SK-N-SH (cell line): ENCODE measurements at regions not wholly inside any gene's neighbourhood (a gene's known extent, or its start where the extent isn't known, plus 50 kb on each side); places are given as distances from the start of the nearest gene placed in this dataset.

Experiments
- CTCF ChIA-PET: fragments of 300-600, 350-600 bp; formaldehyde crosslinking; extraction: SDS; loops from one replicate; lab custom pipeline; 2021; lab: Yijun Ruan, JAX
- POLR2A ChIA-PET: fragments of 350-600 bp; sonication (Branson Sonifier 250); formaldehyde crosslinking; extraction: SDS; loops from one replicate; lab custom pipeline; 2020; ENCODE audit warnings: antibody characterized with exemption, inconsistent platforms; lab: Yijun Ruan, JAX
- DNase-seq: peaks from one replicate; pipeline ENCODE4 v3.0.0; 2012
- H2AFZ ChIP-seq: fragments of 200-600 bp; sonication (generic); 2 replicates; pipeline ENCODE4 v1.8.1; 2016; ENCODE audit warnings: antibody characterized with exemption, mild to moderate bottlenecking, low read depth
- H3F3A ChIP-seq: fragments of 200-600 bp; sonication (generic); replicated peaks from 2 replicates; pipeline ENCODE3; 2016; ENCODE audit warnings: antibody characterized with exemption, mild to moderate bottlenecking; ENCODE audit not compliant: insufficient read depth
- H3K27ac ChIP-seq, 2 experiments: fragments of 200-500 bp in 1 of 2; fragments of 200-600 bp in 1 of 2; sonication (Bioruptor generic) in 1 of 2; sonication (generic), shearing (Covaris generic) in 1 of 2; 2 replicates each; pipeline versions ENCODE4 v1.5.1 to v1.6.1; 2014 to 2016; ENCODE audit warnings: low read depth in 2 of 2, inconsistent platforms in 1 of 2, low read length in 1 of 2, mild to moderate bottlenecking in 1 of 2, mixed read lengths in 1 of 2
- H3K27me3 ChIP-seq: fragments of 200-600 bp; sonication (generic), shearing (Covaris generic); 2 replicates; pipeline ENCODE4 v1.6.1; 2016; ENCODE audit warnings: mixed run types; ENCODE audit not compliant: insufficient read depth
- H3K36me3 ChIP-seq, 2 experiments: fragments of 200-500 bp in 1 of 2; fragments of 200-600 bp in 1 of 2; sonication (Bioruptor generic) in 1 of 2; sonication (generic) in 1 of 2; replicated peaks in 1 of 2; 2 replicates each; pipeline versions ENCODE3 to v1.5.1; 2014 to 2016; ENCODE audit warnings: low read length in 1 of 2, mild to moderate bottlenecking in 1 of 2; ENCODE audit not compliant: insufficient read depth in 2 of 2, control insufficient read depth in 1 of 2
- H3K4me1 ChIP-seq, 2 experiments: fragments of 200-500 bp in 1 of 2; fragments of 200-600 bp in 1 of 2; sonication (Bioruptor generic) in 1 of 2; sonication (generic), shearing (Covaris generic) in 1 of 2; 2 replicates each; pipeline versions ENCODE4 v1.5.1 to v1.6.1; 2014 to 2016; ENCODE audit warnings: low read depth in 1 of 2, low read length in 1 of 2, mixed run types in 1 of 2; ENCODE audit not compliant: insufficient read depth in 2 of 2, control insufficient read depth in 1 of 2
- H3K4me2 ChIP-seq: fragments of 200-600 bp; sonication (generic), shearing (Covaris generic); 2 replicates; pipeline ENCODE4 v1.6.1; 2017; ENCODE audit warnings: mixed run types
- H3K4me3 ChIP-seq, 2 experiments: fragments of 200-500 bp in 1 of 2; fragments of 200-600 bp in 1 of 2; sonication (Bioruptor generic) in 1 of 2; sonication (generic), shearing (Covaris generic) in 1 of 2; 2 replicates each; pipeline versions ENCODE4 v1.5.1 to v1.8.1; 2014 to 2016; ENCODE audit warnings: low read depth in 2 of 2, inconsistent platforms in 1 of 2, low read length in 1 of 2, mild to moderate bottlenecking in 1 of 2, mixed read lengths in 1 of 2, moderate library complexity in 1 of 2
- H3K79me2 ChIP-seq: fragments of 200-600 bp; sonication (generic); 2 replicates; pipeline ENCODE4 v1.8.1; 2017; ENCODE audit warnings: mild to moderate bottlenecking; ENCODE audit not compliant: insufficient read depth
- H3K9ac ChIP-seq: fragments of 200-600 bp; sonication (generic); 2 replicates; pipeline ENCODE4 v1.6.1; 2017; ENCODE audit warnings: mixed run types
- H3K9me2 ChIP-seq: fragments of 200-600 bp; sonication (generic); 2 replicates; pipeline ENCODE4 v1.6.1; 2017; ENCODE audit warnings: mixed run types
- H3K9me3 ChIP-seq: fragments of 200-600 bp; sonication (generic); 2 replicates; pipeline ENCODE4 v1.6.1; 2017; ENCODE audit warnings: mixed run types, mild to moderate bottlenecking, moderate library complexity
- H4K20me1 ChIP-seq: fragments of 200-600 bp; sonication (generic); 2 replicates; pipeline ENCODE4 v1.6.1; 2017; ENCODE audit warnings: mild to moderate bottlenecking, mixed run types; ENCODE audit not compliant: insufficient read depth
- ELF1 ChIP-seq: IDR thresholded peaks from 2 replicates; pipeline ENCODE4 v1.4.0; 2012
- EP300 ChIP-seq, 2 experiments: IDR thresholded peaks; 2 replicates each; pipeline versions ENCODE4 v1.4.0 to v1.6.1; 2012; ENCODE audit warnings: borderline replicate concordance in 1 of 2, low read depth in 1 of 2, low read length in 1 of 2
- EZH2phosphoT487 ChIP-seq: fragments of 200-600 bp; sonication (generic); IDR thresholded peaks from 2 replicates; pipeline ENCODE4 v1.6.1; 2017; ENCODE audit warnings: low read depth, mixed run types, mild to moderate bottlenecking, antibody characterized with exemption, moderate library complexity, borderline replicate concordance
- GATA2 ChIP-seq: sonication (generic); formaldehyde crosslinking; IDR thresholded peaks from 2 replicates; pipeline ENCODE4 v1.5.0; 2020; ENCODE audit warnings: mild to moderate bottlenecking, missing genetic modification reagents
- IRF3 ChIP-seq: fragments of 150-350 bp; IDR thresholded peaks from 2 replicates; pipeline ENCODE4 v1.6.1; 2016; ENCODE audit warnings: mild to moderate bottlenecking, low read depth, low read length
- MEF2A ChIP-seq: IDR thresholded peaks from 2 replicates; pipeline ENCODE4 v1.4.0; 2012; ENCODE audit warnings: low read depth, borderline replicate concordance
- MXI1 ChIP-seq: IDR thresholded peaks from 2 replicates; pipeline ENCODE4 v1.6.1; 2012; ENCODE audit warnings: mild to moderate bottlenecking, low read depth, low read length, improper control_type of control experiment
- RCOR1 ChIP-seq: fragments of 150-350 bp; IDR thresholded peaks from 2 replicates; pipeline ENCODE4 v1.6.1; 2017; ENCODE audit warnings: antibody characterized with exemption, low read length
- REST ChIP-seq: IDR thresholded peaks from 2 replicates; pipeline ENCODE4 v1.6.1; 2012; ENCODE audit warnings: mild to moderate bottlenecking, low read depth, low read length, moderate library complexity
- TAF1 ChIP-seq: IDR thresholded peaks from 2 replicates; pipeline ENCODE4 v1.6.1; 2012; ENCODE audit warnings: low read depth, mild to moderate bottlenecking, low read length, moderate library complexity, borderline replicate concordance
- TCF12 ChIP-seq: IDR thresholded peaks from 2 replicates; pipeline ENCODE4 v1.4.0; 2012
- USF1 ChIP-seq: IDR thresholded peaks from 2 replicates; pipeline ENCODE4 v1.4.0; 2012; ENCODE audit warnings: low read depth, borderline replicate concordance
- USF2 ChIP-seq: fragments of 150-350 bp; IDR thresholded peaks from 2 replicates; pipeline ENCODE4 v1.6.1; 2017; ENCODE audit warnings: antibody characterized with exemption, low read length, low read depth, borderline replicate concordance
- YY1 ChIP-seq: IDR thresholded peaks from 2 replicates; pipeline ENCODE4 v1.4.0; 2012; ENCODE audit warnings: low read depth, mild to moderate bottlenecking
- WGBS: methylation state at CpG from one replicate; pipeline ENCODE4 v1.1.6; 2017; ENCODE audit warnings: low lambda C conversion rate; 5-methylcytosine and 5-hydroxymethylcytosine counted together

GRCh38 chr15:72932472-72932871, 119.8 kb upstream of the NEO1 start:
- POLR2A ChIA-PET, result no interaction called here
- H3K27ac ChIP-seq, result no peak overlapping the region

GRCh38 chr15:72927451-72927850, 124.8 kb upstream of the NEO1 start:
- no peaks in the 10 kb centered on the region for H4K20me1 ChIP-seq
- H3K4me2 ChIP-seq, result no peak overlapping the region
- no peaks in the 10 kb centered on the region for H3F3A ChIP-seq
- H2AFZ ChIP-seq, result no peak overlapping the region
- 59% methylated on average over 2 of the region's 2 CpGs for WGBS
- no peaks in the 10 kb centered on the region for H3K4me1 ChIP-seq
- H3K9me2 ChIP-seq, result no peaks in the 10 kb centered on the region
- TF ChIP-seq TAF1, result no peak
- no peak for TF ChIP-seq RCOR1
- no peak for TF ChIP-seq USF2
- no peak for TF ChIP-seq ELF1
- TF ChIP-seq USF1, result no peak
- TF ChIP-seq IRF3, result no peak
- no peak for TF ChIP-seq TCF12
- TF ChIP-seq GATA2, result no peak
- H3K27ac ChIP-seq, result no peak overlapping the region
- DNase-seq, result no peak
- H3K9me3 ChIP-seq, result no peaks in the 10 kb centered on the region
- ChIA-PET CTCF (no interaction called here), POLR2A (no interaction called here)
- H3K4me3 ChIP-seq, result no peak overlapping the region
- no peaks in the 10 kb centered on the region for H3K79me2 ChIP-seq
- no peaks in the 10 kb centered on the region for H3K27me3 ChIP-seq
- H3K9ac ChIP-seq, result no peak overlapping the region
- no peaks in the 10 kb centered on the region for H3K36me3 ChIP-seq

More at GRCh38 chr15:72932472-72932871, 119.8 kb upstream of the NEO1 start:
- TF ChIP-seq TAF1 (no peak), MXI1 (no peak), EZH2phosphoT487 (no peak), REST (no peak), YY1 (no peak), EP300 (IDR thresholded peaks at IDR 0.05; ENCODE audit: borderline replicate concordance in 1 of 2, low read depth in 1 of 2, low read length in 1 of 2) (no peak), ELF1 (no peak), MEF2A (no peak)
- no peak overlapping the region for H3K9ac ChIP-seq
- H3K27me3 ChIP-seq, result no peaks in the 10 kb centered on the region
- 66% methylated on average over 3 of the region's 3 CpGs for WGBS
- no peak overlapping the region for H3K4me2 ChIP-seq
- no peaks in the 10 kb centered on the region for H3K9me2 ChIP-seq
- DNase-seq, result no peak
- CTCF ChIA-PET, result no interaction called here
- H3K36me3 ChIP-seq, result no peaks in the 10 kb centered on the region
- no peaks in the 10 kb centered on the region for H3F3A ChIP-seq
- H3K4me3 ChIP-seq, result no peak overlapping the region
- H3K79me2 ChIP-seq, result no peaks in the 10 kb centered on the region
- H4K20me1 ChIP-seq, result no peaks in the 10 kb centered on the region
- no peaks in the 10 kb centered on the region for H3K4me1 ChIP-seq
- H2AFZ ChIP-seq, result no peak overlapping the region
- H3K9me3 ChIP-seq, result no peaks in the 10 kb centered on the region
